DND-41 (cell line): ENCODE measurements at regions not wholly inside any gene's neighbourhood (a gene's known extent, or its start where the extent isn't known, plus 50 kb on each side); places are given as distances from the start of the nearest gene placed in this dataset.

ENCODE experiments used
- EZH2 ChIP-seq: IDR thresholded peaks from 3 replicates; pipeline ENCODE4 v1.6.1; 2012; ENCODE audit warnings: borderline replicate concordance, low read depth, mild to moderate bottlenecking, moderate library complexity, low read length, inconsistent platforms; ENCODE audit not compliant: severe bottlenecking
- TF ChIP-seq, protein P1 (sequence below): IDR thresholded peaks from 2 replicates; pipeline ENCODE4 v1.5.1; 2012; ENCODE audit warnings: borderline replicate concordance, low read length, moderate library complexity, mild to moderate bottlenecking; ENCODE audit not compliant: poor library complexity, severe bottlenecking; ENCODE audit errors: extremely low read depth

DNA sequence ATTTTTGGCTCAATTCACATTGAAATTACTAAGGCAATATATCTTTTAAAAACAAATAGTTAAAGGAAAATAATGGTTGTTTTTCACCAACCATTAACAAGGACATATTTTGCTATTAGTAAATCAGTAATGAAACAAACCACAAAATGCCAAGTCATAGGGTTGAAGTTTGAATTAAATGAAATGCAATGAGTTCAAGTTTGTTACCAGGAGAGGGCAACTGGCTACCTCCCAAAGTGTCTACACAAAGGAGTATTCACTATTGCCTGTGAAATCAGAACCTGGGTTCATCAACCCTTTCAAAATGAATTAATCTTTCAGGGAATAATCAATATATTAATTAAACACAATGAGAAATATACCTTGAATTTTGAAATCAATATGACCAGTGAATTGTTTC, 138.4 kb upstream of the DMRTA1 start:
- TF ChIP-seq, protein P1, sequence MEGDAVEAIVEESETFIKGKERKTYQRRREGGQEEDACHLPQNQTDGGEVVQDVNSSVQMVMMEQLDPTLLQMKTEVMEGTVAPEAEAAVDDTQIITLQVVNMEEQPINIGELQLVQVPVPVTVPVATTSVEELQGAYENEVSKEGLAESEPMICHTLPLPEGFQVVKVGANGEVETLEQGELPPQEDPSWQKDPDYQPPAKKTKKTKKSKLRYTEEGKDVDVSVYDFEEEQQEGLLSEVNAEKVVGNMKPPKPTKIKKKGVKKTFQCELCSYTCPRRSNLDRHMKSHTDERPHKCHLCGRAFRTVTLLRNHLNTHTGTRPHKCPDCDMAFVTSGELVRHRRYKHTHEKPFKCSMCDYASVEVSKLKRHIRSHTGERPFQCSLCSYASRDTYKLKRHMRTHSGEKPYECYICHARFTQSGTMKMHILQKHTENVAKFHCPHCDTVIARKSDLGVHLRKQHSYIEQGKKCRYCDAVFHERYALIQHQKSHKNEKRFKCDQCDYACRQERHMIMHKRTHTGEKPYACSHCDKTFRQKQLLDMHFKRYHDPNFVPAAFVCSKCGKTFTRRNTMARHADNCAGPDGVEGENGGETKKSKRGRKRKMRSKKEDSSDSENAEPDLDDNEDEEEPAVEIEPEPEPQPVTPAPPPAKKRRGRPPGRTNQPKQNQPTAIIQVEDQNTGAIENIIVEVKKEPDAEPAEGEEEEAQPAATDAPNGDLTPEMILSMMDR = no peak
- TF ChIP-seq EZH2 = no peak
